SH-SY5Y (cell line): ENCODE measurements at regions not wholly inside any gene's neighbourhood (a gene's known extent, or its start where the extent isn't known, plus 50 kb on each side); places are given as distances from the start of the nearest gene placed in this dataset.

Experiments used
- GATA2 ChIP-seq: IDR thresholded peaks from 2 replicates; pipeline ENCODE4 v1.6.1; 2011; ENCODE audit warnings: mild to moderate bottlenecking, low read depth, low read length
- GATA3 ChIP-seq: IDR thresholded peaks from 2 replicates; pipeline ENCODE4 v1.6.1; 2011; ENCODE audit warnings: low read depth, mild to moderate bottlenecking, low read length, moderate library complexity

- TF ChIP-seq GATA2 (no peak), GATA3 (no peak)
Measured at GRCh38 chr15:62606376-62607113, 436.0 kb upstream of the TPM1 start.
